ENCODE measurements at regions not wholly inside any gene's neighbourhood (a gene's known extent, or its start where the extent isn't known, plus 50 kb on each side); places are given as distances from the start of the nearest gene placed in this dataset.
"Not testable (repeated sequence)": the region's sequence is repeated elsewhere in the genome, so short reads cannot be mapped to it uniquely, and the experiment has no call there.

DNA sequence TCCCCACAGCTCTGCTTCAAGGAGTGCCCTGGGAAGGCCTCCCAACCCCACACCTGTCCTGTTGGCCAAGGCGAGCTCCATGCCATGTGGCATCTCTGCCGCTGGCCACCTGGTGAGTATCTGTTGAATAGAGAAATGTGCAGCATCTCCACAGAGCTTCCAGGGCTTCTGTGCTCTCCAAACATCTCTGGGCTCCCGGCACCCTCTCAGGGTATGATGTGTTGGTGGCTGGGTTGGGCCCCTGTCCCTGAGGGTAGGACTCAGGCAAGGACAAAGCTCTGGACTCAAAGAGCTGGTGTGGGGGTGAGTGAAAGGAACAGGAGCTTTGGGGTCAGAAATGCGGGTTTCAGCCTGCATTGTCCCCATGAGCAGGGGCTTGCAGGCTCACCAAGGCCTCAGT lies 88.6 kb downstream of the TMEM121 start:
- not testable (repeated sequence) for H3K23ac ChIP-seq (ENCODE audit: low read length); H3K4me1 ChIP-seq (ENCODE audit: control insufficient read depth in 1 of 2, insufficient read depth in 2 of 2, low read length in 2 of 2); H2BK12ac ChIP-seq (ENCODE audit: low read length); H4K8ac ChIP-seq (ENCODE audit: low read depth, low read length); H2AFZ ChIP-seq (ENCODE audit: insufficient read depth, low read length, poor library complexity); H3K36me3 ChIP-seq (ENCODE audit: control insufficient read depth in 1 of 2, insufficient read depth in 2 of 2, low read length in 2 of 2); H3K4me3 ChIP-seq (ENCODE audit: low read depth, low read length); H2BK120ac ChIP-seq (ENCODE audit: insufficient read depth, low read length, poor library complexity); H3K9ac ChIP-seq (ENCODE audit: low read length); H3K18ac ChIP-seq (ENCODE audit: low read length); H2BK5ac ChIP-seq (ENCODE audit: low read depth, low read length, poor library complexity); H3K27ac ChIP-seq (ENCODE audit: low read depth, low read length); H4K12ac ChIP-seq (ENCODE audit: low read depth, low read length); H3K14ac ChIP-seq (ENCODE audit: low read length); H3K4me2 ChIP-seq (ENCODE audit: low read length); H2AK5ac ChIP-seq (ENCODE audit: low read length); H3K27me3 ChIP-seq (ENCODE audit: insufficient read depth, low read length); H3K4ac ChIP-seq (ENCODE audit: low read depth, low read length); H3K79me1 ChIP-seq (ENCODE audit: low read length); H3K79me2 ChIP-seq (ENCODE audit: control insufficient read depth, insufficient read depth, low read length, poor library complexity); DNase-seq; H4K91ac ChIP-seq (ENCODE audit: low read depth, low read length)
- WGBS (ENCODE audit: extremely low coverage, insufficient coverage, insufficient read length) = no CpG with 5 or more reads among the region's 4 CpGs
- peaks cover 26% of the 10 kb centered on the region for H3K9me3 ChIP-seq (ENCODE audit: insufficient read depth, low read depth, low read length)

GRCh38 chr14:105615986-105616801 lies 89.8 kb downstream of the TMEM121 start:
- not testable (repeated sequence) for H3K4ac ChIP-seq (ENCODE audit: low read depth, low read length); H2BK12ac ChIP-seq (ENCODE audit: low read length); H2BK120ac ChIP-seq (ENCODE audit: insufficient read depth, low read length, poor library complexity); H3K79me1 ChIP-seq (ENCODE audit: low read length); DNase-seq; H3K4me1 ChIP-seq (ENCODE audit: control insufficient read depth in 1 of 2, insufficient read depth in 2 of 2, low read length in 2 of 2); H3K23ac ChIP-seq (ENCODE audit: low read length); H3K9ac ChIP-seq (ENCODE audit: low read length); H3K79me2 ChIP-seq (ENCODE audit: control insufficient read depth, insufficient read depth, low read length, poor library complexity); H2AFZ ChIP-seq (ENCODE audit: insufficient read depth, low read length, poor library complexity); H3K4me3 ChIP-seq (ENCODE audit: low read depth, low read length); H2AK5ac ChIP-seq (ENCODE audit: low read length); H3K36me3 ChIP-seq (ENCODE audit: control insufficient read depth in 1 of 2, insufficient read depth in 2 of 2, low read length in 2 of 2); H4K12ac ChIP-seq (ENCODE audit: low read depth, low read length); H3K14ac ChIP-seq (ENCODE audit: low read length); H3K27ac ChIP-seq (ENCODE audit: low read depth, low read length); H4K8ac ChIP-seq (ENCODE audit: low read depth, low read length); H3K27me3 ChIP-seq (ENCODE audit: insufficient read depth, low read length); H3K4me2 ChIP-seq (ENCODE audit: low read length); H2BK5ac ChIP-seq (ENCODE audit: low read depth, low read length, poor library complexity); H3K18ac ChIP-seq (ENCODE audit: low read length); H4K91ac ChIP-seq (ENCODE audit: low read depth, low read length)
- H3K9me3 ChIP-seq (ENCODE audit: insufficient read depth, low read depth, low read length) = peaks cover 27% of the 10 kb centered on the region
- WGBS (ENCODE audit: extremely low coverage, insufficient coverage, insufficient read length) = no CpG with 5 or more reads among the region's 24 CpGs

DNA sequence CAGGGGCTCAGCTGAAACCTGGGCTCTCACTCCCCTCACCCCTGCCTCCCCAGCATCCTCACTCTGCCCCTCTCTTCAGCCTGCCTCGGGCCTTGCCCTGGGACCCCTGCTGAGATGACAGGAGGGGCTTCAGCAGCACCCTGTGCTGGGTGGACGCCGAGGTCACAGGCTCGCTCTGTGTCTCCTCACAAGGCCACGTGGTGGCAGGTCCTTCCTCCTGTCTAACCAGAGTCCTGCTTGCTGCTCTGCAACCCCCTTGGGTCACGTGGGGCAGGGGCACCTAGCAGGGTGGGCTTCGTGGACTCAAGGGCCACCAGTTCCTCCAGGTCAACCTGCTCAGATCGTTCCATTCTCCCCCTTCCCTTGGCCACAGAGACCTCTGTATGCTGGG lies 90.4 kb downstream of the TMEM121 start:
- H2BK5ac ChIP-seq (ENCODE audit: low read depth, low read length, poor library complexity) = no peak overlapping the region
- H4K12ac ChIP-seq (ENCODE audit: low read depth, low read length) = no peak overlapping the region
- H3K23ac ChIP-seq (ENCODE audit: low read length) = no peak overlapping the region
- H3K4me1 ChIP-seq (ENCODE audit: control insufficient read depth in 1 of 2, insufficient read depth in 2 of 2, low read length in 2 of 2) = no peaks in the 10 kb centered on the region
- no peak overlapping the region for H2AK5ac ChIP-seq (ENCODE audit: low read length)
- H3K79me1 ChIP-seq (ENCODE audit: low read length) = no peaks in the 10 kb centered on the region
- no peak overlapping the region for H3K4ac ChIP-seq (ENCODE audit: low read depth, low read length)
- no peak overlapping the region for H4K8ac ChIP-seq (ENCODE audit: low read depth, low read length)
- peaks cover 0 to 3% of the 10 kb centered on the region in 2 experiments for H3K36me3 ChIP-seq (ENCODE audit: control insufficient read depth in 1 of 2, insufficient read depth in 2 of 2, low read length in 2 of 2)
- H3K9ac ChIP-seq (ENCODE audit: low read length) = no peak overlapping the region
- H3K18ac ChIP-seq (ENCODE audit: low read length) = no peak overlapping the region
- no CpG with 5 or more reads among the region's 8 CpGs for WGBS (ENCODE audit: extremely low coverage, insufficient coverage, insufficient read length)
- no peak overlapping the region for H3K4me2 ChIP-seq (ENCODE audit: low read length)
- no peak overlapping the region for H4K91ac ChIP-seq (ENCODE audit: low read depth, low read length)
- H3K9me3 ChIP-seq (ENCODE audit: insufficient read depth, low read depth, low read length) = peaks cover 32% of the 10 kb centered on the region
- H3K27ac ChIP-seq (ENCODE audit: low read depth, low read length) = no peak overlapping the region
- H3K14ac ChIP-seq (ENCODE audit: low read length) = no peak overlapping the region
- H3K4me3 ChIP-seq (ENCODE audit: low read depth, low read length) = no peak overlapping the region
- H3K79me2 ChIP-seq (ENCODE audit: control insufficient read depth, insufficient read depth, low read length, poor library complexity) = no peaks in the 10 kb centered on the region
- no peak overlapping the region for H2AFZ ChIP-seq (ENCODE audit: insufficient read depth, low read length, poor library complexity)
- DNase-seq = no peak
- H2BK12ac ChIP-seq (ENCODE audit: low read length) = no peak overlapping the region
- H2BK120ac ChIP-seq (ENCODE audit: insufficient read depth, low read length, poor library complexity) = no peak overlapping the region
- H3K27me3 ChIP-seq (ENCODE audit: insufficient read depth, low read length) = no peaks in the 10 kb centered on the region

GRCh38 chr14:105617201-105617777 lies 90.9 kb downstream of the TMEM121 start:
- H3K9me3 ChIP-seq (ENCODE audit: insufficient read depth, low read depth, low read length) = peaks cover 37% of the 10 kb centered on the region
- H3K4me2 ChIP-seq (ENCODE audit: low read length) = no peak overlapping the region
- H3K79me1 ChIP-seq (ENCODE audit: low read length) = no peaks in the 10 kb centered on the region
- H3K27ac ChIP-seq (ENCODE audit: low read depth, low read length) = no peak overlapping the region
- H2AFZ ChIP-seq (ENCODE audit: insufficient read depth, low read length, poor library complexity) = no peak overlapping the region
- peak overlapping the region; percentile 57 for H3K4me3 ChIP-seq (ENCODE audit: low read depth, low read length)
- DNase-seq = no peak
- H3K9ac ChIP-seq (ENCODE audit: low read length) = peak overlapping the region; percentile 1
- H4K12ac ChIP-seq (ENCODE audit: low read depth, low read length) = no peak overlapping the region
- H3K27me3 ChIP-seq (ENCODE audit: insufficient read depth, low read length) = no peaks in the 10 kb centered on the region
- H4K91ac ChIP-seq (ENCODE audit: low read depth, low read length) = no peak overlapping the region
- no peak overlapping the region for H3K4ac ChIP-seq (ENCODE audit: low read depth, low read length)
- H3K36me3 ChIP-seq (ENCODE audit: control insufficient read depth in 1 of 2, insufficient read depth in 2 of 2, low read length in 2 of 2) = peaks cover 0 to 3% of the 10 kb centered on the region in 2 experiments
- H2BK120ac ChIP-seq (ENCODE audit: insufficient read depth, low read length, poor library complexity) = no peak overlapping the region
- no peak overlapping the region for H4K8ac ChIP-seq (ENCODE audit: low read depth, low read length)
- H2BK5ac ChIP-seq (ENCODE audit: low read depth, low read length, poor library complexity) = no peak overlapping the region
- H3K18ac ChIP-seq (ENCODE audit: low read length) = no peak overlapping the region
- no peak overlapping the region for H2BK12ac ChIP-seq (ENCODE audit: low read length)
- H3K79me2 ChIP-seq (ENCODE audit: control insufficient read depth, insufficient read depth, low read length, poor library complexity) = no peaks in the 10 kb centered on the region
- H3K14ac ChIP-seq (ENCODE audit: low read length) = no peak overlapping the region
- H2AK5ac ChIP-seq (ENCODE audit: low read length) = no peak overlapping the region
- no peaks in the 10 kb centered on the region for H3K4me1 ChIP-seq (ENCODE audit: control insufficient read depth in 1 of 2, insufficient read depth in 2 of 2, low read length in 2 of 2)
- WGBS (ENCODE audit: extremely low coverage, insufficient coverage, insufficient read length) = 100% methylated on average over 2 of the region's 7 CpGs
- H3K23ac ChIP-seq (ENCODE audit: low read length) = peak overlapping the region; percentile 27
